K562 (cell line): ENCODE measurements at regions not wholly inside any gene's neighbourhood (a gene's known extent, or its start where the extent isn't known, plus 50 kb on each side); places are given as distances from the start of the nearest gene placed in this dataset.

Experiments
- ATAC-seq: fragments of 200-7000 bp; cut with Tn5 transposase; 3 replicates; pipeline ENCODE4 v1.9.1; 2020; ENCODE audit warnings: moderate library complexity
- BruUV-seq: library from RNA; stranded (reverse); fragments of 400-500 nt; replicated peaks from 2 replicates; lab custom pipeline; 2021; lab: Mats Ljungman, UMichigan
- CTCF ChIA-PET: fragments of 300-600 bp; formaldehyde crosslinking; extraction: SDS; loops from one replicate; lab custom pipeline; 2021; ENCODE audit warnings: low intra/inter-chr PET ratio; lab: Yijun Ruan, JAX
- POLR2A ChIA-PET: fragments of 300-600, 350-650 bp; sonication (Branson Sonifier 250); formaldehyde crosslinking; extraction: SDS; loops from one replicate; lab custom pipeline; 2021; ENCODE audit warnings: antibody characterized with exemption, inconsistent platforms; lab: Yijun Ruan, JAX
- DNase-seq, 4 experiments: peaks; one replicate each; pipeline versions ENCODE4 v3.0.0 to v3.0.0-alpha.2; 2011 to 2018; ENCODE audit warnings: low spot score in 3 of 4, mixed read lengths in 3 of 4; ENCODE audit errors: extremely low read depth in 1 of 4
- FAIRE-seq: peaks from 2 replicates; lab custom pipeline; 2011; peaks lifted over from hg19 to GRCh38; lab: Jason Lieb, UNC
- H2AFZ ChIP-seq: 2 replicates; pipeline ENCODE4 v1.6.0; 2011; ENCODE audit warnings: low read depth, low read length, control low read depth, inconsistent platforms
- H3K27ac ChIP-seq: fragments of 200-600 bp; 3 replicates; pipeline ENCODE4 v1.8.0; 2011; ENCODE audit warnings: low read depth, mild to moderate bottlenecking, control low read depth, inconsistent platforms, low read length, moderate library complexity, mixed read lengths; ENCODE audit errors: extremely low read depth
- H3K27me3 ChIP-seq, 2 experiments: fragments of 300-600 bp in 1 of 2; 2 replicates in 1 of 2; 3 replicates in 1 of 2; pipeline versions ENCODE4 v1.6.0 to v1.8.0; 2011; ENCODE audit warnings: inconsistent platforms in 2 of 2, low read length in 2 of 2, mild to moderate bottlenecking in 1 of 2, mixed read lengths in 1 of 2, moderate library complexity in 1 of 2; ENCODE audit not compliant: control insufficient read depth in 2 of 2, insufficient read depth in 2 of 2
- H3K36me3 ChIP-seq: fragments of 300-600 bp; 3 replicates; pipeline ENCODE4 v1.8.0; 2011; ENCODE audit warnings: mild to moderate bottlenecking, low read length, inconsistent platforms; ENCODE audit not compliant: control insufficient read depth, insufficient read depth
- H3K4me1 ChIP-seq, 2 experiments: fragments of 200-600 bp in 1 of 2; replicated peaks in 1 of 2; 2 replicates in 1 of 2; 3 replicates in 1 of 2; pipeline versions ENCODE4 v1.5.1 to v1.8.0; 2011; ENCODE audit warnings: inconsistent platforms in 2 of 2, low read length in 2 of 2, mild to moderate bottlenecking in 1 of 2, mixed read lengths in 1 of 2, moderate library complexity in 1 of 2; ENCODE audit not compliant: control insufficient read depth in 2 of 2, insufficient read depth in 2 of 2
- H3K4me2 ChIP-seq: 2 replicates; pipeline ENCODE4 v1.6.1; 2011; ENCODE audit warnings: low read length, control low read depth, inconsistent platforms, mixed read lengths; ENCODE audit not compliant: insufficient read depth
- H3K4me3 ChIP-seq: fragments of 200-600 bp; sonication (generic), shearing (Covaris generic); 2 replicates; pipeline ENCODE4 v1.5.1; 2016; ENCODE audit warnings: control low read depth, inconsistent platforms
- H3K79me2 ChIP-seq: fragments of 200-600 bp; 3 replicates; pipeline ENCODE4 v1.8.0; 2011; ENCODE audit warnings: low read length, inconsistent platforms; ENCODE audit not compliant: control insufficient read depth, insufficient read depth
- H3K9ac ChIP-seq, 2 experiments: 2 replicates each; pipeline versions ENCODE4 v1.6.0 to v1.6.1; 2011; ENCODE audit warnings: low read depth in 2 of 2, low read length in 2 of 2, control low read depth in 1 of 2, inconsistent platforms in 1 of 2, mild to moderate bottlenecking in 1 of 2, mixed read lengths in 1 of 2; ENCODE audit not compliant: insufficient read depth in 1 of 2
- H3K9me1 ChIP-seq: one replicate; pipeline ENCODE4 v1.6.0; 2011; ENCODE audit warnings: inconsistent platforms, mild to moderate bottlenecking, low read length, moderate library complexity; ENCODE audit not compliant: control insufficient read depth, insufficient read depth
- H3K9me3 ChIP-seq: replicated peaks from 2 replicates; pipeline ENCODE4 v1.5.1; 2011; ENCODE audit warnings: low read depth, low read length, inconsistent platforms; ENCODE audit not compliant: control insufficient read depth, insufficient read depth
- H4K20me1 ChIP-seq: replicated peaks from 2 replicates; pipeline ENCODE4 v1.6.1; 2011; ENCODE audit warnings: low read length, inconsistent platforms, mixed read lengths; ENCODE audit not compliant: control insufficient read depth, insufficient read depth
- ATF2 ChIP-seq: sonication (generic); formaldehyde crosslinking; IDR thresholded peaks from 2 replicates; pipeline ENCODE4 v1.8.1; 2022; ENCODE audit warnings: missing genetic modification reagents
- BACH1 ChIP-seq: fragments of 200-800 bp; sonication (Bioruptor generic); IDR thresholded peaks from 2 replicates; pipeline ENCODE4 v1.6.1; 2016; ENCODE audit warnings: missing genetic modification characterization, missing compliant biosample characterization
- BRF1 ChIP-seq: IDR thresholded peaks from 3 replicates; pipeline ENCODE4 v1.6.1; 2011; ENCODE audit warnings: borderline replicate concordance, mild to moderate bottlenecking; ENCODE audit not compliant: insufficient read length; ENCODE audit errors: extremely low read depth
- CHAMP1 ChIP-seq: fragments of 450-650 bp; IDR thresholded peaks from 2 replicates; pipeline ENCODE4 v1.6.1; 2016; ENCODE audit warnings: mild to moderate bottlenecking
- CREBBP ChIP-seq: IDR thresholded peaks from one replicate; pipeline ENCODE4 v1.6.1; 2012; ENCODE audit warnings: low read depth, mild to moderate bottlenecking, control low read depth, inconsistent platforms, low read length
- HES1 ChIP-seq: fragments of 450-650 bp; IDR thresholded peaks from 2 replicates; pipeline ENCODE4 v1.6.1; 2016; ENCODE audit warnings: low read depth, mild to moderate bottlenecking, moderate library complexity
- NRF1 ChIP-seq, 2 experiments: fragments of 450-650 bp; IDR thresholded peaks in 1 of 2; conservative IDR thresholded peaks in 1 of 2; 2 replicates each; pipeline ENCODE4 v1.6.1; 2014; ENCODE audit warnings: mild to moderate bottlenecking in 2 of 2
- ZNF347 ChIP-seq: fragments of 450-650 bp; formaldehyde crosslinking; IDR thresholded peaks from 2 replicates; pipeline ENCODE4 v1.4.0; 2020; ENCODE audit warnings: low read depth, mild to moderate bottlenecking, moderate library complexity
- ZNF507 ChIP-seq: conservative IDR thresholded peaks from 2 replicates; pipeline ENCODE4 v1.6.1; 2017; ENCODE audit warnings: missing genetic modification characterization, missing compliant biosample characterization
- ZNF511 ChIP-seq: sonication (generic); formaldehyde crosslinking; IDR thresholded peaks from 2 replicates; pipeline ENCODE4 v1.8.0; 2022; ENCODE audit warnings: mild to moderate bottlenecking, missing genetic modification reagents
- WGBS: fragments of 100-300 bp; shearing (Covaris generic); methylation state at CpG from one replicate; pipeline ENCODE4 v1.1.6; 2016; ENCODE audit warnings: low coverage, mixed read lengths; ENCODE audit not compliant: insufficient coverage; ENCODE audit errors: missing lambda C conversion rate; 5-methylcytosine and 5-hydroxymethylcytosine counted together
- in situ Hi-C: fragments of 300-500 bp; cut with MboI; formaldehyde crosslinking; loops from 4 replicates; pipeline ENCODE4 v1.15.0; 2018; ENCODE audit warnings: inconsistent platforms, mixed read lengths
- intact Hi-C: fragments of 100-400 bp; cut with micrococcal nuclease; formaldehyde crosslinking; loops from 2 replicates; pipeline ENCODE4 v1.14.2; 2022

GRCh38 chr9:16959391-16959790, 88.9 kb upstream of the BNC2 start (continued):
- TF ChIP-seq BRF1 (no peak), CHAMP1 (no peak)

- intact Hi-C loops (no loop called here), in situ Hi-C loops (no loop called here)
- Histone ChIP-seq H3K4me1 (no peaks in the 10 kb centered on the region), H3K4me3 (no peak overlapping the region), H3K79me2 (no peaks in the 10 kb centered on the region), H3K27ac (no peak overlapping the region), H4K20me1 (no peaks in the 10 kb centered on the region), H3K4me2 (no peak overlapping the region), H3K9me3 (no peaks in the 10 kb centered on the region; the same call in 1 of the 2 replicates), H2AFZ (no peak overlapping the region), H3K9me1 (no peaks in the 10 kb centered on the region), H3K9ac (no peak overlapping the region), H3K36me3 (no peaks in the 10 kb centered on the region), H3K27me3 (no peaks in the 10 kb centered on the region)
- TF ChIP-seq ATF2 (CRISPR knock-in tag) (no peak), ZNF347 (CRISPR knock-in tag) (no peak), ZNF507 (tag) (no peak), CREBBP (no peak), HES1 (no peak), ZNF511 (CRISPR knock-in tag) (no peak), NRF1 (conservative IDR thresholded peaks at IDR 0.05 in 1 of 2, IDR thresholded peaks at IDR 0.05 in 1 of 2) (no peak), BACH1 (no peak)
- POLR2A ChIA-PET = no interaction called here
- CTCF ChIA-PET = no interaction called here
- WGBS = 0% methylated on average over 2 of the region's 2 CpGs
- ATAC-seq = no peak
- FAIRE-seq = no peak
- no TSS peak for BruUV-seq
- no peak for DNase-seq
Observed at GRCh38 chr9:16954040-16954439, 83.6 kb upstream of the BNC2 start.
